Kasumi-1 (cell line): ENCODE measurements at regions not wholly inside any gene's neighbourhood (a gene's known extent, or its start where the extent isn't known, plus 50 kb on each side); places are given as distances from the start of the nearest gene placed in this dataset.

Experiments used
- DNase-seq, 2 experiments: peaks; one replicate each; lab custom pipeline; 2025; lab: John Stamatoyannopoulos, UW

GRCh38 chr21:32183396-32183795, 95.5 kb downstream of the MIS18A start:
- no peak for DNase-seq

- no peak for DNase-seq
These were observed 96.4 kb downstream of the MIS18A start for GRCh38 chr21:32182449-32182848.

- no peak for DNase-seq
These were observed 97.4 kb downstream of the MIS18A start for GRCh38 chr21:32181457-32181856.

GRCh38 chr21:32174819-32175218, 104.0 kb downstream of the MIS18A start:
- no peak for DNase-seq

- DNase-seq: no peak
These were observed 105.6 kb downstream of the MIS18A start for GRCh38 chr21:32173121-32173724.

- DNase-seq: no peak
These were observed 106.7 kb downstream of the MIS18A start for GRCh38 chr21:32172106-32172505.

GRCh38 chr21:32167513-32167912, 111.3 kb downstream of the MIS18A start:
- DNase-seq: no peak

- DNase-seq: no peak
These were observed 115.5 kb downstream of the MIS18A start for GRCh38 chr21:32163386-32163785.

GRCh38 chr21:32162727-32163320, 116.0 kb downstream of the MIS18A start:
- no peak for DNase-seq

GRCh38 chr21:32155226-32155625, 123.6 kb downstream of the MIS18A start:
- DNase-seq: no peak

- DNase-seq: no peak
These were observed 131.8 kb downstream of the MIS18A start for GRCh38 chr21:32147041-32147440.

GRCh38 chr21:32144851-32145250, 134.0 kb downstream of the MIS18A start:
- no peak for DNase-seq

GRCh38 chr21:32143241-32143939, 135.5 kb downstream of the MIS18A start:
- no peak for DNase-seq

- no peak for DNase-seq
These were observed 137.6 kb downstream of the MIS18A start for GRCh38 chr21:32141318-32141633.

- DNase-seq: no peak
These were observed 138.1 kb downstream of the MIS18A start for GRCh38 chr21:32140604-32141317.

GRCh38 chr21:32140151-32140550, 138.7 kb downstream of the MIS18A start:
- DNase-seq: no peak

GRCh38 chr21:32138658-32139057, 140.2 kb downstream of the MIS18A start:
- DNase-seq: no peak

GRCh38 chr21:32137931-32138330, 140.9 kb downstream of the MIS18A start:
- DNase-seq: no peak

GRCh38 chr21:32137266-32137665, 141.6 kb downstream of the MIS18A start:
- no peak for DNase-seq

GRCh38 chr21:32136546-32136945, 142.3 kb downstream of the MIS18A start:
- DNase-seq: no peak

GRCh38 chr21:32135401-32136363, 143.2 kb downstream of the MIS18A start:
- DNase-seq: no peak
